Trophoblast cell (in vitro differentiated cells and primary cell): ENCODE measurements at regions not wholly inside any gene's neighbourhood (a gene's known extent, or its start where the extent isn't known, plus 50 kb on each side); places are given as distances from the start of the nearest gene placed in this dataset.

Experiments used
- DNase-seq, 2 donors: peaks; one replicate each; pipeline ENCODE4 v3.0.0-alpha.2; 2016
- H2AFZ ChIP-seq: 2 replicates; pipeline ENCODE4 v1.6.1; 2013; ENCODE audit warnings: low read length, moderate library complexity, mild to moderate bottlenecking; ENCODE audit not compliant: insufficient read depth, poor library complexity
- H2AK5ac ChIP-seq: 2 replicates; pipeline ENCODE4 v1.6.1; 2013; ENCODE audit warnings: mild to moderate bottlenecking, low read length
- H2BK120ac ChIP-seq: 2 replicates; pipeline ENCODE4 v1.6.1; 2013; ENCODE audit warnings: low read length, mild to moderate bottlenecking, moderate library complexity; ENCODE audit not compliant: insufficient read depth, poor library complexity
- H2BK12ac ChIP-seq: 2 replicates; pipeline ENCODE4 v1.6.1; 2013; ENCODE audit warnings: mild to moderate bottlenecking, low read length, moderate library complexity
- H2BK5ac ChIP-seq: 2 replicates; pipeline ENCODE4 v1.6.1; 2013; ENCODE audit warnings: low read length, low read depth, moderate library complexity, mild to moderate bottlenecking; ENCODE audit not compliant: poor library complexity
- H3K14ac ChIP-seq: 2 replicates; pipeline ENCODE4 v1.6.1; 2013; ENCODE audit warnings: mild to moderate bottlenecking, low read length
- H3K18ac ChIP-seq: 2 replicates; pipeline ENCODE4 v1.6.1; 2013; ENCODE audit warnings: mild to moderate bottlenecking, low read length
- H3K23ac ChIP-seq: 2 replicates; pipeline ENCODE4 v1.6.1; 2013; ENCODE audit warnings: low read length
- H3K27ac ChIP-seq: 2 replicates; pipeline ENCODE4 v1.5.1; 2013; ENCODE audit warnings: low read depth, mild to moderate bottlenecking, inconsistent platforms, low read length, moderate library complexity
- H3K27me3 ChIP-seq: 2 replicates; pipeline ENCODE4 v1.6.1; 2013; ENCODE audit warnings: inconsistent platforms, mild to moderate bottlenecking, low read length, moderate library complexity; ENCODE audit not compliant: insufficient read depth
- H3K36me3 ChIP-seq, 2 experiments: 1 replicate in 1 of 2; 2 replicates in 1 of 2; pipeline ENCODE4 v1.6.1; 2013; ENCODE audit warnings: low read length in 2 of 2, mild to moderate bottlenecking in 2 of 2, moderate library complexity in 1 of 2; ENCODE audit not compliant: insufficient read depth in 2 of 2, control insufficient read depth in 1 of 2
- H3K4ac ChIP-seq: 2 replicates; pipeline ENCODE4 v1.6.1; 2013; ENCODE audit warnings: low read depth, mild to moderate bottlenecking, low read length, moderate library complexity
- H3K4me1 ChIP-seq, 2 experiments: 1 replicate in 1 of 2; 2 replicates in 1 of 2; pipeline ENCODE4 v1.6.1; 2013; ENCODE audit warnings: low read length in 2 of 2, mild to moderate bottlenecking in 2 of 2, moderate library complexity in 1 of 2; ENCODE audit not compliant: insufficient read depth in 2 of 2, control insufficient read depth in 1 of 2
- H3K4me2 ChIP-seq: 2 replicates; pipeline ENCODE4 v1.6.1; 2013; ENCODE audit warnings: inconsistent platforms, mild to moderate bottlenecking, low read length, moderate library complexity
- H3K4me3 ChIP-seq: 2 replicates; pipeline ENCODE4 v1.5.1; 2013; ENCODE audit warnings: mild to moderate bottlenecking, low read depth, low read length, inconsistent platforms
- H3K79me1 ChIP-seq: one replicate; pipeline ENCODE4 v1.6.1; 2013; ENCODE audit warnings: low read length
- H3K79me2 ChIP-seq: 2 replicates; pipeline ENCODE4 v1.6.1; 2013; ENCODE audit warnings: low read length, mild to moderate bottlenecking; ENCODE audit not compliant: control insufficient read depth, insufficient read depth, poor library complexity
- H3K9ac ChIP-seq: 2 replicates; pipeline ENCODE4 v1.6.1; 2013; ENCODE audit warnings: mild to moderate bottlenecking, low read length
- H3K9me3 ChIP-seq: 2 replicates; pipeline ENCODE4 v1.6.1; 2013; ENCODE audit warnings: low read depth, mild to moderate bottlenecking, control low read depth, inconsistent platforms, low read length; ENCODE audit not compliant: insufficient read depth
- H4K12ac ChIP-seq: 2 replicates; pipeline ENCODE4 v1.6.1; 2013; ENCODE audit warnings: low read depth, mild to moderate bottlenecking, low read length, moderate library complexity
- H4K8ac ChIP-seq: 2 replicates; pipeline ENCODE4 v1.6.1; 2013; ENCODE audit warnings: low read depth, mild to moderate bottlenecking, low read length, moderate library complexity
- H4K91ac ChIP-seq: one replicate; pipeline ENCODE4 v1.6.1; 2013; ENCODE audit warnings: low read depth, mild to moderate bottlenecking, low read length, moderate library complexity
- WGBS: extraction: QIAGEN DNeasy Blood & Tissue Kit; methylation state at CpG from one replicate; pipeline ENCODE4 v1.1.7; 2013; ENCODE audit warnings: missing lambda C conversion rate; ENCODE audit not compliant: insufficient read length, insufficient coverage; ENCODE audit errors: extremely low coverage; 5-methylcytosine and 5-hydroxymethylcytosine counted together

DNA sequence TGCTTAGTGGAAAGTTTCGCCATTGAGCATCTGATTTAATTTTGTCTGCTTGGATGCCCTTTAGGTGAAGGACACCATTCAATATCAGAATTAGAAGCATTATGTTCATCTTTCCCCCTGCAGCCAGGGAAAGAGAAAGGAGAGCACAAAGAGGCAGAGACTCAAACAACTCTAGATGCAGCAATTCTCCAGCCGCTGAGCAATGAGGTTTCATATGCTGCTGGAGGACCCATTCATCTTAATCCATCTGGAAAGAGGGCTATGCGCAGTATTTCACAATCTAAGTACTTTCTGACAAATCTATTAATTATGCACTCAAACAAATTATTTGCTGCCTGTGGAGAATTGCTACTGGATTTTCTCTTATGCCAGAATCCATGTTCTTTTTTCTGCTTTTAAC, 527.0 kb upstream of the TUSC1 start:
- Histone ChIP-seq H2BK5ac (no peak overlapping the region), H2BK120ac (no peak overlapping the region), H3K27ac (no peak overlapping the region), H3K4ac (no peak overlapping the region), H4K12ac (no peak overlapping the region), H3K9me3 (no peaks in the 10 kb centered on the region), H3K4me3 (no peak overlapping the region), H2AK5ac (no peak overlapping the region), H3K79me1 (no peaks in the 10 kb centered on the region), H3K79me2 (no peaks in the 10 kb centered on the region), H4K8ac (no peak overlapping the region), H3K14ac (no peak overlapping the region), H3K9ac (no peak overlapping the region), H3K27me3 (no peaks in the 10 kb centered on the region), H4K91ac (no peak overlapping the region), H3K18ac (no peak overlapping the region), H3K23ac (no peak overlapping the region), H3K36me3 (no peaks in the 10 kb centered on the region), H3K4me2 (no peak overlapping the region), H3K4me1 (no peaks in the 10 kb centered on the region), H2BK12ac (no peak overlapping the region), H2AFZ (no peak overlapping the region)
- WGBS, result no CpG with 5 or more reads among the region's 3 CpGs
- DNase-seq, result no peak

DNA sequence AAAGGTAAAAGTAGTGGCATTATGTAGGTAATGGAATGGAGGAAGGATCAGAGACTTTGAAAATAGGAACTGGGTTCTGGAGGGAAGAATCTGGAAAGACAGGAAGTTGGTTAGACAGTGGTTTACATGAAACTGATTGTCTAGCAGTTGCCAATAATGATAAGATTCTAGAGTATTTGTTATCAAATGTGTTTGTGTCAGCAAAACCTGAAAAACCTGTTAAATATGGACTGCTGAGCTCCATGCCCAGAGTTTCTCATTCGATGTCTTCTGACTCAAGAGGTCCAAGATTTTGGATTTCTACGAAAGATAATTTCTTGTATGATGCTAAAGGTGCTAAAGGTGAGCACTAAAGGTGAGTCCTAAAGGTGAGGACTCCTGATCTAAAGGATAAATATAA, 515.0 kb upstream of the TUSC1 start:
- Histone ChIP-seq H4K8ac (no peak overlapping the region), H4K12ac (no peak overlapping the region), H2BK5ac (no peak overlapping the region), H3K9me3 (no peaks in the 10 kb centered on the region), H3K79me1 (no peaks in the 10 kb centered on the region), H3K4me3 (no peak overlapping the region), H3K4ac (no peak overlapping the region), H3K36me3 (no peaks in the 10 kb centered on the region), H2BK120ac (no peak overlapping the region), H3K4me1 (no peaks in the 10 kb centered on the region), H3K4me2 (no peak overlapping the region), H4K91ac (no peak overlapping the region), H2AFZ (no peak overlapping the region), H2AK5ac (no peak overlapping the region), H3K9ac (no peak overlapping the region), H3K27ac (no peak overlapping the region), H3K79me2 (no peaks in the 10 kb centered on the region), H3K18ac (no peak overlapping the region), H3K27me3 (no peaks in the 10 kb centered on the region), H3K23ac (no peak overlapping the region), H2BK12ac (no peak overlapping the region), H3K14ac (no peak overlapping the region)
- WGBS, result no CpG with 5 or more reads among the region's 2 CpGs
- peak in 1 of 2 donors; percentile 40 for DNase-seq

DNA sequence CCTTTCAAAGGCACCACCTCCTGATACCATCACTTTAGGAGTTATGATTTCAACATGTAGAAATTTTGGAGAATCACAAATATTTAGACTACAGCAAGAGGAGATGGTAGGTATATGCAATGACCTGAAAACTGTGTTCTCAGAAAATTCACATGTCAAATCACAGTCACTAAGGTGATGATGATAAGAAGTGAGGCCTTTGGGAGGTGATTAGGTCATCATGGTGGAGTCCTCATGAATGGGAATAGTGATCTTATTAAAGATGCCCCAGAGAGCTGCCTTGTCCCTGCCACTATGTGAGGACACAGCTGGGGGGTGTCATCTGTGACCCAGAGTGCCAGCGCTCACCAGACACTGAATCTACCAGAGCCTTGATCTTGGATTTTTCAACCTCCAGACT, 513.5 kb upstream of the TUSC1 start:
- DNase-seq, result peak in 1 of 2 donors; percentile 28
- no peak overlapping the region for H3K18ac ChIP-seq
- no peak overlapping the region for H2BK120ac ChIP-seq

GRCh38 chr9:26181836-26182235, 503.6 kb upstream of the TUSC1 start:
- H2BK120ac ChIP-seq, result no peak overlapping the region
- no peak overlapping the region for H2AFZ ChIP-seq
- H3K14ac ChIP-seq, result no peak overlapping the region
- no peak overlapping the region for H2BK12ac ChIP-seq
- no peaks in the 10 kb centered on the region for H3K79me1 ChIP-seq
- H3K4ac ChIP-seq, result no peak overlapping the region
- H3K9ac ChIP-seq, result no peak overlapping the region
- no peak overlapping the region for H3K18ac ChIP-seq
- H3K36me3 ChIP-seq, result no peaks in the 10 kb centered on the region
- no peak overlapping the region for H3K4me3 ChIP-seq
- no peak overlapping the region for H2BK5ac ChIP-seq
- H3K23ac ChIP-seq, result no peak overlapping the region
- H3K27ac ChIP-seq, result no peak overlapping the region
- H3K27me3 ChIP-seq, result no peaks in the 10 kb centered on the region
- no peak overlapping the region for H3K4me2 ChIP-seq
- H3K4me1 ChIP-seq, result no peaks in the 10 kb centered on the region
- no peak overlapping the region for H4K91ac ChIP-seq
- H3K79me2 ChIP-seq, result no peaks in the 10 kb centered on the region
- no peaks in the 10 kb centered on the region for H3K9me3 ChIP-seq
- H4K12ac ChIP-seq, result no peak overlapping the region
- H4K8ac ChIP-seq, result no peak overlapping the region
- DNase-seq, result peak; percentile 18 to 62
- H2AK5ac ChIP-seq, result no peak overlapping the region
- WGBS, result no CpG with 5 or more reads among the region's 2 CpGs

More for the DNA sequence above, 513.5 kb upstream of the TUSC1 start:
- no peak overlapping the region for H3K23ac ChIP-seq
- no peak overlapping the region for H3K4me3 ChIP-seq
- no CpG with 5 or more reads among the region's 1 CpG for WGBS
- no peak overlapping the region for H2AFZ ChIP-seq
- no peaks in the 10 kb centered on the region for H3K27me3 ChIP-seq
- H3K36me3 ChIP-seq, result no peaks in the 10 kb centered on the region
- no peaks in the 10 kb centered on the region for H3K79me2 ChIP-seq
- H3K9ac ChIP-seq, result no peak overlapping the region
- H3K79me1 ChIP-seq, result no peaks in the 10 kb centered on the region
- H3K14ac ChIP-seq, result no peak overlapping the region
- no peak overlapping the region for H2BK5ac ChIP-seq
- H4K12ac ChIP-seq, result no peak overlapping the region
- no peak overlapping the region for H3K4ac ChIP-seq
- H3K9me3 ChIP-seq, result no peaks in the 10 kb centered on the region
- H2BK12ac ChIP-seq, result no peak overlapping the region
- no peak overlapping the region for H2AK5ac ChIP-seq
- no peak overlapping the region for H3K4me2 ChIP-seq
- no peak overlapping the region for H4K91ac ChIP-seq
- no peak overlapping the region for H3K27ac ChIP-seq
- H3K4me1 ChIP-seq, result no peaks in the 10 kb centered on the region
- no peak overlapping the region for H4K8ac ChIP-seq
